WERI-Rb-1 (cell line): ENCODE measurements at regions not wholly inside any gene's neighbourhood (a gene's known extent, or its start where the extent isn't known, plus 50 kb on each side); places are given as distances from the start of the nearest gene placed in this dataset.

Source experiments
- DNase-seq: peaks from one replicate; pipeline ENCODE4 v3.0.0-alpha.2; 2020
- H3K27ac ChIP-seq: fragments of 250-450 bp; sonication (Bioruptor Pico); 2 replicates; pipeline ENCODE4 v1.5.1; 2020; ENCODE audit warnings: mild to moderate bottlenecking, moderate library complexity
- H3K27me3 ChIP-seq: fragments of 250-450 bp; sonication (Bioruptor Pico); 2 replicates; pipeline ENCODE4 v1.5.1; 2021; ENCODE audit warnings: mild to moderate bottlenecking, low read depth, moderate library complexity; ENCODE audit not compliant: insufficient read depth, severe bottlenecking
- H3K36me3 ChIP-seq: fragments of 250-450 bp; sonication (Bioruptor Pico); 2 replicates; pipeline ENCODE4 v1.5.1; 2020; ENCODE audit warnings: mild to moderate bottlenecking, moderate library complexity
- H3K4me3 ChIP-seq: 2 replicates; pipeline ENCODE4 v1.5.1; 2011; ENCODE audit warnings: low read depth, mild to moderate bottlenecking, control low read depth, low read length
- H3K9me3 ChIP-seq: fragments of 250-450 bp; sonication (Bioruptor Pico); 2 replicates; pipeline ENCODE4 v1.5.1; 2021; ENCODE audit warnings: mild to moderate bottlenecking, moderate library complexity; ENCODE audit not compliant: severe bottlenecking
- TF ChIP-seq, protein P1 (sequence below): IDR thresholded peaks from 2 replicates; pipeline ENCODE4 v1.5.1; 2011; ENCODE audit warnings: low read depth, mild to moderate bottlenecking, control low read depth, inconsistent platforms, low read length

GRCh38 chr5:159385536-159385935, 55.2 kb upstream of the IL12B start:
- H3K27me3 ChIP-seq = no peaks in the 10 kb centered on the region
- H3K36me3 ChIP-seq = no peaks in the 10 kb centered on the region
- TF ChIP-seq, protein P1, sequence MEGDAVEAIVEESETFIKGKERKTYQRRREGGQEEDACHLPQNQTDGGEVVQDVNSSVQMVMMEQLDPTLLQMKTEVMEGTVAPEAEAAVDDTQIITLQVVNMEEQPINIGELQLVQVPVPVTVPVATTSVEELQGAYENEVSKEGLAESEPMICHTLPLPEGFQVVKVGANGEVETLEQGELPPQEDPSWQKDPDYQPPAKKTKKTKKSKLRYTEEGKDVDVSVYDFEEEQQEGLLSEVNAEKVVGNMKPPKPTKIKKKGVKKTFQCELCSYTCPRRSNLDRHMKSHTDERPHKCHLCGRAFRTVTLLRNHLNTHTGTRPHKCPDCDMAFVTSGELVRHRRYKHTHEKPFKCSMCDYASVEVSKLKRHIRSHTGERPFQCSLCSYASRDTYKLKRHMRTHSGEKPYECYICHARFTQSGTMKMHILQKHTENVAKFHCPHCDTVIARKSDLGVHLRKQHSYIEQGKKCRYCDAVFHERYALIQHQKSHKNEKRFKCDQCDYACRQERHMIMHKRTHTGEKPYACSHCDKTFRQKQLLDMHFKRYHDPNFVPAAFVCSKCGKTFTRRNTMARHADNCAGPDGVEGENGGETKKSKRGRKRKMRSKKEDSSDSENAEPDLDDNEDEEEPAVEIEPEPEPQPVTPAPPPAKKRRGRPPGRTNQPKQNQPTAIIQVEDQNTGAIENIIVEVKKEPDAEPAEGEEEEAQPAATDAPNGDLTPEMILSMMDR = no peak
- H3K9me3 ChIP-seq = peaks cover 11% of the 10 kb centered on the region
- H3K27ac ChIP-seq = no peak overlapping the region
- H3K4me3 ChIP-seq = no peak overlapping the region
- no peak for DNase-seq

GRCh38 chr5:159386028-159386711, 55.9 kb upstream of the IL12B start:
- no peak for DNase-seq
- H3K4me3 ChIP-seq = no peak overlapping the region
- H3K9me3 ChIP-seq = peaks cover 11% of the 10 kb centered on the region
- no peaks in the 10 kb centered on the region for H3K36me3 ChIP-seq
- H3K27ac ChIP-seq = no peak overlapping the region
- TF ChIP-seq, protein P1 = no peak
- no peaks in the 10 kb centered on the region for H3K27me3 ChIP-seq

- H3K4me3 ChIP-seq = no peak overlapping the region
- H3K36me3 ChIP-seq = no peaks in the 10 kb centered on the region
- H3K27ac ChIP-seq = no peak overlapping the region
- H3K27me3 ChIP-seq = no peaks in the 10 kb centered on the region
- H3K9me3 ChIP-seq = no peaks in the 10 kb centered on the region
- TF ChIP-seq, protein P1 = no peak
- no peak for DNase-seq
Measured at GRCh38 chr5:159392871-159393270, 62.6 kb upstream of the IL12B start.

GRCh38 chr5:159393854-159394274, 63.6 kb upstream of the IL12B start:
- no peak overlapping the region for H3K27ac ChIP-seq
- H3K36me3 ChIP-seq = no peaks in the 10 kb centered on the region
- TF ChIP-seq, protein P1 = no peak
- no peaks in the 10 kb centered on the region for H3K9me3 ChIP-seq
- H3K4me3 ChIP-seq = no peak overlapping the region
- H3K27me3 ChIP-seq = no peaks in the 10 kb centered on the region
- DNase-seq = peak; percentile 16

GRCh38 chr5:159395202-159395601, 64.9 kb upstream of the IL12B start:
- no peaks in the 10 kb centered on the region for H3K27me3 ChIP-seq
- H3K36me3 ChIP-seq = no peaks in the 10 kb centered on the region
- H3K9me3 ChIP-seq = no peaks in the 10 kb centered on the region
- no peak overlapping the region for H3K4me3 ChIP-seq
- H3K27ac ChIP-seq = no peak overlapping the region
- TF ChIP-seq, protein P1 = no peak
- no peak for DNase-seq

DNA sequence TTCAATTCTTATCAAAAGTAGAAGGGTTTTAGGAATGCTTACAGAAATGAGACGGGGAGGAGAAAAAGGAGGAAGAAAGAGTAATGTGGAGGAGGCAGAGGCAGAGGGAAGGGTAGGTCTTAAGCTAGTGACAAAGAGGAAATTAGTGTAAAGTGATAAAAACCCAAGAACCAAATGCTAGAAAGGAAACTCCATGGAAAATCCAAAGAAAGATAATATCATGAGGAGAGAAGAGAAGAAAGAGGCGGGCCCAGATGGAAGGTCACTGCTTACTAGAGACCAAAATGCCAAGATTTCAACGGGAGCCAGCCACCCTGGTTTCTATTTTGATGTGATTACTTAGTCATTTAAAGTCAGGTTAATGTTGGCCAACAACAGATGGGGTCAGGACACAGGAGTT, 68.6 kb upstream of the IL12B start:
- Histone ChIP-seq H3K27ac (no peak overlapping the region), H3K27me3 (no peaks in the 10 kb centered on the region), H3K36me3 (no peaks in the 10 kb centered on the region), H3K9me3 (no peaks in the 10 kb centered on the region), H3K4me3 (no peak overlapping the region)
- TF ChIP-seq, protein P1 = no peak
- no peak for DNase-seq
